T-helper 1 cell (primary cell): ENCODE measurements at regions not wholly inside any gene's neighbourhood (a gene's known extent, or its start where the extent isn't known, plus 50 kb on each side); places are given as distances from the start of the nearest gene placed in this dataset.
A peak's percentile ranks its signal among the peaks of the same experiment; 100 is the strongest.
"Not testable (repeated sequence)": the region's sequence is repeated elsewhere in the genome, so short reads cannot be mapped to it uniquely, and the experiment has no call there.

ENCODE experiments used
- DNase-seq, 5 donors: peaks; one replicate each; pipeline ENCODE4 v3.0.0-alpha.2; 2012 to 2020

- no peak for DNase-seq
Observed at GRCh38 chr2:37573451-37574388, 97.7 kb downstream of the CDC42EP3 start.

DNA sequence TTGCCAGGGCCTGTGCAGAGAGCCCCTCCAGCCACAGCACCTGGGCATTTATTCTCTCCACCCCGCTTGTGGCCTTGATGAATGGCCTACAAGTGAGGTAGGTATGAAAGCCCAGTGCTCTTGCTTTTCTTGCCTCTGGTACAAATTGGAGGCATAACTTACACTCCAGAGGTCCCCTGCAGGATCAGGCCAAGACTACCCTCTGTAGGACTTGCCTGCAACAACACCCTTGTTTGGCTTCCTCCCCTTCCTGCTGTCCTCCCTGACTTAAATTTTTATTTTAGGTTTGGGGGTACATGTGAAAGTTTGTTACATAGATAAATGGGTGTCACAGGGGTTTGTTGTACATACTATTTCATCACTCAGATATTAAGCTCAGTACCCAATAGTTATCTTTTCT lies 95.7 kb downstream of the CDC42EP3 start:
- DNase-seq = no peak

GRCh38 chr2:37576194-37576593 lies 95.2 kb downstream of the CDC42EP3 start:
- not testable (repeated sequence) for DNase-seq

DNA sequence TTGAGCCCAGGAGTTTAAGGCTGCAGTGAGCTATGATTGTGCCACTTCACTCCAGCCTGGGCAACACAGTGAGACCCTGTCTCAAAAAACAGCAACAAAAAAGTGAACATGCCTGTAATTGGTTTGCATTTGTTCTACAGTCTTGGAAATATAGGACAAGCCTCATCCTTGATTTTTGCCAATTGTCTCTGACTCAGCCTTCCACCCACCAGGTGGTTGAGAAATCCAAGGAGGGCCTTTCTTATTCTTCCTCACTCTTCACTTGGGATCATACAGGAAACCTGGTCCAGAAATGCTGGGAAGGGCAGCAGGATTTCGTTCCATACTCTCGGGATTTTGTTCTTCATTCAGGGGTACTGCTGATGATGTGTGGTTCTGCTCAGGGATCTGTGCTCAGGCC lies 94.6 kb downstream of the CDC42EP3 start:
- DNase-seq = no peak

DNA sequence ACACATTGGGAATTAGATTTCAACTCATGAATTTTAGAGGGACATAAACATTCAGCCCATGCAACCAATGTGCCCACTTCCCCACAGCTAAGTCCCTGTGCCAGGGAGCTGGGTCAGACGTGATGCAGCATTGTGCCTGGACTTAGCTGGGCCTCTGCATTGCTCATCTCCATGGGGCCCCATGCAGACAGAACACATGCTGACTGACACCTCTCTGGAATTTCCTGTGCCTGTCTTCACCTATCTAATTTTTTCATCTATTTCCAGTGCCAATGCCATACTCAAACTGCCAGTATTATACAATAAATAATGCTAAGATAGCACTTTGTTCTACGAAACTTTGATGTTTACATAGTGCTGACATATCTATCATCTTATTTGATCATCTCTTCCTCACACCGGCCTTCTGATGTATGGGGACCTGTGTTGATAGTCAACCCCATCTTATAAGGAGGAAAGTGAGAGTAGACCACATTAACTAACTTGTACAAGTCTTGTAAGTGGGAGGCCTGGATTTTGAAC lies 92.2 kb downstream of the CDC42EP3 start:
- no peak for DNase-seq

GRCh38 chr2:37579949-37580348 lies 91.5 kb downstream of the CDC42EP3 start:
- DNase-seq = not testable (repeated sequence)

DNA sequence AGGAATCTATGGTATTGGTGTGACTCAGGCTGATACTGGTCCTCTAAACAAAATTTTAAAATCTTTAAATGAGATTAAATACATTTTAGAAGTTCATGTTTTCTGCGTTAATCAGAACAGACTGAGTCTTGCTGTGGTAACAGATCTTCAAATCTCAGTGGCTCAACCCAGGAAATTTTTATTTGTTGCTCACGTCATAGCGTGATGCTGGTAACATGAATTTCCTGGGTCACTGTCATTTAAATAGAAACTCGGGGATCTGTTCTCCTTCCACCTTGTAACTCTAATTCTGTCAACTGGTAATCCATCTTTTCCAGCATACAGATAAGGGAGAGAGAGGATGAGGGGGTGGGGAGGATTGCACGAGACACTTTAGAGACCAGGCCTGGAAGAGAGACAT lies 90.0 kb downstream of the CDC42EP3 start:
- no peak for DNase-seq

DNA sequence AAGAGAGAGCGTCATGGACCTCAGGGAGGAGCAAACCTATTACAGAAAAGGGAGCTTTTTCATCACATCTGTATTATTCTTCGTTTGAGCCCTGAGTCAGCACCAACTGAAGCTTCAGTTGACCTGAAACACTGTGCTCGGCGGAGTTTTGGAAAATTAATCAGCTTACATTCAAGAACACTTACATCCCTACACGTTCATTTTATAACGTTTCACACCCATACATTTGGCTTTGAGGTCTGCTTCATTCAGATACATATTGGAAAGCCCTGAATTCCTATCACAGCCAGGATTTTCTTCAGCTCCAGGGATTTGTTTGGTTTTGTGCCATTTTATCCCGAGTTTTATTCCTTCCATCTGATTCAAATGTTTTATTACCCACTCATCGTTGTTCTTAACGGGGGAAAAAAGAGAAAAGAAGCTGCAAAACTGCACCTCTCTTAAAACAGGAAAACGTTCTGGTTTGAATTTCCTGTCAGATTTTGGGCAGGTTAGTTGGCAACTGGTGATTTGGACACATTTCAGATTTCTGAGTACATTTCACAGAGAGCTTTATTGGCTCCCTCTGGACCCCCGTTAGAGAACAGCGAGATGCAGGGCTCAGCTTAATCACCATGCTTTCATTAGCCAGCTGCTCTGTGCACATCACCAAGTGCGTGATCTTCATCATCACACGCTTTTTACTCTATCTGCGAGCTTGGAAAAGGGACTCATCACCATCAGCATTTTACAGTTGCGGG lies 88.8 kb downstream of the CDC42EP3 start:
- DNase-seq = no peak

GRCh38 chr2:37583402-37583801 lies 88.0 kb downstream of the CDC42EP3 start:
- DNase-seq = no peak

- no peak for DNase-seq
Observed at GRCh38 chr2:37583867-37584266, 87.6 kb downstream of the CDC42EP3 start.

DNA sequence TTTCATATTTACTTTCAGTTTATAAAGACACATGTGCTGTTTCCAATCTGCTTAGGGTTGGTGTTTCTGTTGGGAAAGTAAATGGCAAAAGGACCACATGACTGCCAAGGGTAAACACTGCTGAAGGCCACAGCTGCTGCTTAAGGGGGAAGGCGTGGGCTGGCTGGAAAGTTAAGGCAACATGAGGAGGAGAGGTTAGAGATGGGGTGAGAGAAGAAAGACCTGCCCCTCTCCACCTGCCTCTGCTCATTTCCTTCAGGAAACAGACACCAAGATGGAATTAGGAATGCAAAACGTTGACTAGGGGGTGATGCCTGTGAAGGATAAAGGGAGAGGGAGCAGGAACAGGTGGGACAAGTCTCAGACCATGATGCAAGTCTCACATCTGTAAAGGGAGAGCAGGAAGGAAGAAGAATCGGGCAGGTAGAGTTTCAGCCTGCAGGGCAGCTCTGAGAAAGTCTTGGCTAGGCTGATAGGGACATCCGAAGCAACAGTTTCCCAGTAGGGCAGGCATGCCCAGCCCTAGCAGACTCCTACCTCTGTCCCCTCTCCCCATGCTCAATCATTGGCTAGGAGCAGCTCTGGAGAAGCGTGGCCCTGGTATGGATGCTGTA lies 86.0 kb downstream of the CDC42EP3 start:
- peak in 1 of 5 donors; percentile 36 for DNase-seq

- DNase-seq = peak; percentile 39 to 91 (median 62)
Observed at GRCh38 chr2:37585982-37586621, 85.3 kb downstream of the CDC42EP3 start.

DNA sequence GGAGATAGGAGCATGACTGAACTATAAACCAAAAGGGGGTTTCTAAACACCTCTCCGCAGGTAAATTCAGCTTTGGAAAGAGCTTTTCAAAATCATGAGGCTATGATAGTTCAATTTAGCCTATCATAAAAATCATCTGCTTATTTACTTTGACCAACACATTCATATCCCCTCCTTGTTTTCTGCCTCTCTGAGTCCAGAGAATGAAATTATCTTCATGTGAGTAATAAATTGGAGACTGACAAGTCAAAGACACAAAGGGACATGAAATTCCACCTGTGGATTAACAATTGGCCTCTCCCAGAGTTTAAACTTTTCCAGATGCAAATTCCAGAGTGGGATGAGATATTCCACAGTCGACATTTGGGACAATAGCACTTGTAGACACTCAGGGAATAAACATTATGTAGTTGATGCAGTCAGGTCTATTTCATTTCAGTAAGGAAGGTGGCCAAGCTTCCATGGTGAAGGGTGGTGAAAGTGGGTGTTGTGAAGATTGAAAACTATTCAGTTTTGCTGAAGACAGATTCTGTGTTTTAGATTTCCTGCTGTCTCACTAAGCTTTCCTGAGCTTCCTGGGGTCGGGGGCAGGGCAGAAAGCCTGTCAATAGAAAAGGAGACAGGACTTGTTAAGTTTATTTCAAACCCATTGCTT lies 84.7 kb downstream of the CDC42EP3 start:
- DNase-seq = no peak

GRCh38 chr2:37587817-37588216 lies 83.6 kb downstream of the CDC42EP3 start:
- no peak for DNase-seq

- no peak for DNase-seq
Observed at GRCh38 chr2:37588316-37588777, 83.1 kb downstream of the CDC42EP3 start.

GRCh38 chr2:37589298-37589697 lies 82.1 kb downstream of the CDC42EP3 start:
- peak in 1 of 5 donors; percentile 39 for DNase-seq

DNA sequence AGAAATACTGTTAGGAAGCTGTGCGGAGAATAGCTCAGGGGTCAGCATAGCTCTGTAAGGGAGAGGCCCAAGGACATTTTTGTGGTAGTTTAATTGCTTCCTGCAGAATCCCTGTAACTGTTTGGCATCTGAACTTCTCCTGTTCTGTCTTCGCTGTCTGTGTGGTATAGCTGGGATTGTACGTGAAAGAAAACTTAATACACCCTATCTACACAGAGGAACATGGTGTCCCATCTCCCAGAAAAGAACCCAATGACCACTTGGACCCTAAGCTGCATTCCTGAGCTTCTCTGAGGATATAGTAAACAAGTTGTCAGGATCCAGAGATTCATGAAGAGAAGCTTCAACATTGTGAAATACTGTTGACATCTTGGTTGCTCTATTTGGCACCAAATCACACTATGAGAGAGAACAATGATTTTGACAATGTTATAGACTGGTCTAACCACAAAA lies 81.3 kb downstream of the CDC42EP3 start:
- DNase-seq = no peak
